ENCODE measurements at regions not wholly inside any gene's neighbourhood (a gene's known extent, or its start where the extent isn't known, plus 50 kb on each side); places are given as distances from the start of the nearest gene placed in this dataset.

DNA sequence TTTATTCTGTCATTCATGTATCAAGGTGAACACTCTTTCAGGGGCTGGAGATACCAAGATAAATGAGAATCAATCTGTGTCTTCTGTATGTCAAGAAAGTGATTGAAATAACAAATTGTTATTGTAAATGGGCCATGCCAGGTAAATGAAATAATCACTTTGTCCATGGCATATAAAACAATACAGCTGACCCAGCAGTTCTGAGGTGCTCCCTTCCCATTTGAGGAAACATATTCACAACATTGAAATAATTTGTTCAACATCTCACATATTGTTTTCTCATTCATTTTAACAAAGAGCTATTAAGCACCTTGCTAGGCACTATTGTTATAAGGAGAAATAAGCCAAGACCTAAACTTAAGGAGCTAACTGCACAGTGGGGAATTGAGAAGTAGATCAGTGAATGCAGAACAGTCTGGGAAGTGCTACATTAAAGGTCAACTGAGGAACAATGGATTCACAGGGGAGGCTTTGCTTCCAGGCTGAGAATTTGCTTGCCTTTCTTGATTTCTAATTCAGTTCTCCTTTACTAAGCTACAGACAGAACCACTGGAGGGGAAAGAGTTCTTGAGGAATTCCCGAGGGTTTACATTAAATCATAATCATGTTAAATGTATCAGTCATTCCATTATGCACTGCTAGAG, 806.3 kb upstream of the ARPP21 start:
- Histone ChIP-seq H3K4me1 (ENCODE audit: low read length) (no peaks in the 10 kb centered on the region), H3K9me3 (ENCODE audit: insufficient read depth, low read length) (no peaks in the 10 kb centered on the region), H3K9ac (ENCODE audit: low read length) (no peak overlapping the region), H3K27ac (ENCODE audit: low read length) (no peak overlapping the region), H3K4me3 (ENCODE audit: low read length) (no peak overlapping the region), H4K20me1 (ENCODE audit: insufficient read depth, low read length) (no peaks in the 10 kb centered on the region), H2AFZ (ENCODE audit: low read depth, low read length) (no peak overlapping the region), H3K27me3 (ENCODE audit: low read depth, low read length) (no peaks in the 10 kb centered on the region), H3K36me3 (replicated peaks; ENCODE audit: low read depth, low read length) (no peaks in the 10 kb centered on the region), H3K4me2 (ENCODE audit: low read length) (no peak overlapping the region), H3K79me2 (ENCODE audit: low read length) (no peaks in the 10 kb centered on the region)
- TF ChIP-seq EZH2phosphoT487 (IDR thresholded peaks at IDR 0.05; ENCODE audit: low read depth): no peak
- TF ChIP-seq, protein P1, sequence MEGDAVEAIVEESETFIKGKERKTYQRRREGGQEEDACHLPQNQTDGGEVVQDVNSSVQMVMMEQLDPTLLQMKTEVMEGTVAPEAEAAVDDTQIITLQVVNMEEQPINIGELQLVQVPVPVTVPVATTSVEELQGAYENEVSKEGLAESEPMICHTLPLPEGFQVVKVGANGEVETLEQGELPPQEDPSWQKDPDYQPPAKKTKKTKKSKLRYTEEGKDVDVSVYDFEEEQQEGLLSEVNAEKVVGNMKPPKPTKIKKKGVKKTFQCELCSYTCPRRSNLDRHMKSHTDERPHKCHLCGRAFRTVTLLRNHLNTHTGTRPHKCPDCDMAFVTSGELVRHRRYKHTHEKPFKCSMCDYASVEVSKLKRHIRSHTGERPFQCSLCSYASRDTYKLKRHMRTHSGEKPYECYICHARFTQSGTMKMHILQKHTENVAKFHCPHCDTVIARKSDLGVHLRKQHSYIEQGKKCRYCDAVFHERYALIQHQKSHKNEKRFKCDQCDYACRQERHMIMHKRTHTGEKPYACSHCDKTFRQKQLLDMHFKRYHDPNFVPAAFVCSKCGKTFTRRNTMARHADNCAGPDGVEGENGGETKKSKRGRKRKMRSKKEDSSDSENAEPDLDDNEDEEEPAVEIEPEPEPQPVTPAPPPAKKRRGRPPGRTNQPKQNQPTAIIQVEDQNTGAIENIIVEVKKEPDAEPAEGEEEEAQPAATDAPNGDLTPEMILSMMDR (IDR thresholded peaks at IDR 0.05; ENCODE audit: low read depth, low read length): no peak

GRCh38 chr3:34837848-34838741, 801.2 kb upstream of the ARPP21 start:
- Histone ChIP-seq H3K4me3 (ENCODE audit: low read length) (no peak overlapping the region), H3K79me2 (ENCODE audit: low read length) (no peaks in the 10 kb centered on the region), H3K27me3 (ENCODE audit: low read depth, low read length) (no peaks in the 10 kb centered on the region), H3K9ac (ENCODE audit: low read length) (no peak overlapping the region), H4K20me1 (ENCODE audit: insufficient read depth, low read length) (no peaks in the 10 kb centered on the region), H3K4me2 (ENCODE audit: low read length) (no peak overlapping the region), H3K9me3 (ENCODE audit: insufficient read depth, low read length) (no peaks in the 10 kb centered on the region; the same call in 1 of the 2 replicates), H3K27ac (ENCODE audit: low read length) (no peak overlapping the region), H2AFZ (ENCODE audit: low read depth, low read length) (no peak overlapping the region), H3K36me3 (replicated peaks; ENCODE audit: low read depth, low read length) (no peaks in the 10 kb centered on the region), H3K4me1 (ENCODE audit: low read length) (no peaks in the 10 kb centered on the region)
- TF ChIP-seq, protein P1 (IDR thresholded peaks at IDR 0.05; ENCODE audit: low read depth, low read length): no peak
- TF ChIP-seq EZH2phosphoT487 (IDR thresholded peaks at IDR 0.05; ENCODE audit: low read depth): no peak

DNA sequence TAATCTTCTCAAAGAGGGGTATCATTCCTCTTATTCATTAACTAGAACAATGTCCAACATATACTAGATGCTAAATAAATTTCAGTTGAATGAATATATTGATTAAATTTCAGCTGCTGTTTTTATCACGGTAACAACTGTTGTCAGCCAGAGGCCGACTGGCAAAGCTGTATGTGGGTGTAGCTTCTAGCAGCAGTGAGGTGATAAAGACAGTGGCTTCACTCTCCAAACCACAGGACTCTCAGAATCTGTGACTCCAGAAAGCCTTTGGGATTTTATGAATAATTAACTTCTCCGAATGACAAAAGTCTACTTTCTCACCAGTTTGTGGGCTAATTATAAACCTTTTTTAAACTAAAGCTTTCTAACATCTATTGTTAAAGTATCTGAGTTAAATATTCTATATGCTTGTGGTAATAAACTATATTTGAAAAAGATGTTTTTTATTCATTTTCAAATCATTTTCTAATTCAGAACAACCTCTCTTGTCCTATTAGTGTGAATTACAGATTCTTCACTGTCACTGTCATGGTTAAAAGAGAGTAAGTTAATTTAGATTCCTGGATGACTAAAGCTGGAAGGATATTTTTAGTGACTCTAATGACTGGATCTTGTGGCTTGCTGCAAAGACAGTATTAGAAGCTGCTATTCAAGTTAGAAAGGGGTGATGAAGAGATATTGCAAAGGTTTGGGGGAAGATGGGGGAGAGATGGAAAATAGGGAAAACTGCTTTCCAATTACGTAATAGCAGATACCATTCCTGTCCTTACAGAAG, 796.4 kb upstream of the ARPP21 start:
- Histone ChIP-seq H3K27me3 (ENCODE audit: low read depth, low read length) (no peaks in the 10 kb centered on the region), H3K79me2 (ENCODE audit: low read length) (no peaks in the 10 kb centered on the region), H2AFZ (ENCODE audit: low read depth, low read length) (no peak overlapping the region), H3K9ac (ENCODE audit: low read length) (no peak overlapping the region), H3K4me3 (ENCODE audit: low read length) (no peak overlapping the region), H3K36me3 (replicated peaks; ENCODE audit: low read depth, low read length) (no peaks in the 10 kb centered on the region), H3K4me1 (ENCODE audit: low read length) (no peaks in the 10 kb centered on the region), H3K4me2 (ENCODE audit: low read length) (no peak overlapping the region), H4K20me1 (ENCODE audit: insufficient read depth, low read length) (no peaks in the 10 kb centered on the region), H3K27ac (ENCODE audit: low read length) (no peak overlapping the region), H3K9me3 (ENCODE audit: insufficient read depth, low read length) (no peaks in the 10 kb centered on the region; the same call in 1 of the 2 replicates)
- TF ChIP-seq, protein P1 (IDR thresholded peaks at IDR 0.05; ENCODE audit: low read depth, low read length): no peak
- TF ChIP-seq EZH2phosphoT487 (IDR thresholded peaks at IDR 0.05; ENCODE audit: low read depth): no peak

DNA sequence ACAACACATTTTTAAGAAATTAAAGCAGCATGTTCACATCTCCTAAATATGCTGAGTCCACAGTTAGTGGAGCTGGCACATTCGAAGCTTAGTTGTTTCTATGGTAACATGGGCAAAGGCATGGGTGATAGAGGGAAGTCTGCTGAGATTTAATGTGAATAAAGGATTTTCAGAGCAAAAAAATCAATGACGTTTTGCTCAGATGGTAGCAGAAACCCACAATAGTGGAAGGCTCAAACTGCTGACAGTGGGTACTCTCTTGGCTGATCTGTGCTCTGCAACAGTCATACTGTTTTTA, 795.1 kb upstream of the ARPP21 start:
- Histone ChIP-seq H3K9ac (ENCODE audit: low read length) (no peak overlapping the region), H4K20me1 (ENCODE audit: insufficient read depth, low read length) (no peaks in the 10 kb centered on the region), H3K4me3 (ENCODE audit: low read length) (no peak overlapping the region), H2AFZ (ENCODE audit: low read depth, low read length) (no peak overlapping the region), H3K4me1 (ENCODE audit: low read length) (no peaks in the 10 kb centered on the region), H3K4me2 (ENCODE audit: low read length) (no peak overlapping the region), H3K27ac (ENCODE audit: low read length) (no peak overlapping the region), H3K36me3 (replicated peaks; ENCODE audit: low read depth, low read length) (no peaks in the 10 kb centered on the region), H3K27me3 (ENCODE audit: low read depth, low read length) (no peaks in the 10 kb centered on the region), H3K79me2 (ENCODE audit: low read length) (no peaks in the 10 kb centered on the region), H3K9me3 (ENCODE audit: insufficient read depth, low read length) (no peaks in the 10 kb centered on the region; the same call in 1 of the 2 replicates)
- TF ChIP-seq, protein P1 (IDR thresholded peaks at IDR 0.05; ENCODE audit: low read depth, low read length): no peak
- TF ChIP-seq EZH2phosphoT487 (IDR thresholded peaks at IDR 0.05; ENCODE audit: low read depth): no peak
